ENCODE measurements at regions not wholly inside any gene's neighbourhood (a gene's known extent, or its start where the extent isn't known, plus 50 kb on each side); places are given as distances from the start of the nearest gene placed in this dataset.

DNA sequence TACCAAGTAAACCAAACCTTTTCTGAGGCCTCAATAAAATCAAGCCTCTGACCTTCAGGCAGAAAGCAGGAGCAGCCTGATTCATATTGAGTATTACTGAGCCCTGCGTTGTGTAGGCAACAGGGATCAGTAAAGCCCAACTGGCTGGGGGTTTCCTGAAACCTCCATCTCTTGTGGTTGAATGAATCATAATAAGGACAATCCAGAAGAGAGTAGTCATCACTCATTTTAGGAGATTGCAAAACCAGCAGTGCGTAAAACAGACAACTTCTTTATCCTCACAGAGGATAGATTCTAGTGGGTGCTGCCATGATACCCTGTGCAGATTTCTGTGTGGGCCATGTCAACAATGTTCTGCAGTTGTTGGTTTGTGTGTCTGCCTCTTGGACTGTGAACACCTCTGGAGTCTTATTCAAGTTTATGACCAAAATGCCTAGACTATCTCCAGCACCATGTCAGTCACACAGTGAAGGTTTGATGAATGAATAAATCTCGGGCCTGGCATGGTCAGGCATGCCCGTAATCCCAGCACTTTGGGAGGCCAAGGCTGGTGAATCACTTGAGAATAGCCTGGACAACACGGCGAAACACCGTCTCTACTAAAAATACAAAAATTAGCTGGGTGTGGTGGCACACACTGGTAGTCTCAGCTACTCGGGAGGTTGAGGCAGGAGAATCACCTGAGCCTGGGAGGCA lies 51.8 kb upstream of the RAB27B start (continued):
- TF ChIP-seq MAX (IDR thresholded peaks at IDR 0.05) (no peak), CTCF (IDR thresholded peaks at IDR 0.05; ENCODE audit: low read depth, low read length, missing input control) (no peak)

- H3K9ac ChIP-seq (ENCODE audit: low read depth in 1 of 2, low read length in 2 of 2), result no peak overlapping the region
- no peaks in the 10 kb centered on the region for H3K36me3 ChIP-seq (ENCODE audit: control insufficient read depth in 4 of 4, insufficient read depth in 3 of 4, low read depth in 1 of 4, low read length in 3 of 4)
- H3K9me3 ChIP-seq (ENCODE audit: control insufficient read depth in 4 of 4, low read length in 3 of 4), result no peaks in the 10 kb centered on the region
- H3K4me1 ChIP-seq (ENCODE audit: control insufficient read depth in 4 of 4, insufficient read depth in 4 of 4, low read length in 3 of 4), result peaks cover 0 to 7% (median 6%) of the 10 kb centered on the region in 4 donors
- no peaks in the 10 kb centered on the region for H3K27me3 ChIP-seq (ENCODE audit: control insufficient read depth in 4 of 4, insufficient read depth in 4 of 4, low read length in 3 of 4)
- DNase-seq (ENCODE audit: low spot score), result no peak
- no peak overlapping the region for H3K27ac ChIP-seq (ENCODE audit: low read depth in 1 of 2, low read length in 2 of 2)
- 43% methylated on average over 1 of the region's 1 CpG for WGBS
- TF ChIP-seq RAD21 (IDR thresholded peaks at IDR 0.05) (peak in 1 of 2 donors; percentile 7), MAX (IDR thresholded peaks at IDR 0.05) (no peak)
- H3K4me3 ChIP-seq (ENCODE audit: low read depth in 1 of 3, low read length in 3 of 3), result no peak overlapping the region
These were observed 51.0 kb upstream of the RAB27B start for GRCh38 chr18:54777118-54777791.

DNA sequence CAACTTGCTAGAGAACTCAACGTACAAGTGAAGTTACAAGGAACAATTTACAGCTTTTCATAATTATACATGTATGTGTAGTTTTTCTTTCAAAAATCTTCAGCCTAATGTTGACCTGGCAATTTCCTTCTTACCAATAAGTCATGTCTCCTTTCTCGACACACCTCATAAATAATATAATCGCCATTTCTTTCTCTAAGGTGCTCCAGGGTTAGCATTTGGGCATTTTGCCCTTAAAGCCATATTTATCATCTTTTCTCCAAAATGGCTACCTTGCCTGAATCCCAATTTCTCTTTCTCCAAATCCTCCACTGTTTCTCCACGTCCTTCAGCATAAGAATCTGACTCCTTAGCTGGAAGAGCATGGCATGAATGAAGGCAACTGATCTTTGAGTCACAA lies 50.3 kb upstream of the RAB27B start:
- no peak overlapping the region for H3K9ac ChIP-seq (ENCODE audit: low read depth in 1 of 2, low read length in 2 of 2)
- no peaks in the 10 kb centered on the region for H3K27me3 ChIP-seq (ENCODE audit: control insufficient read depth in 4 of 4, insufficient read depth in 4 of 4, low read length in 3 of 4)
- DNase-seq (ENCODE audit: low spot score), result no peak
- peaks cover 0 to 7% (median 6%) of the 10 kb centered on the region in 4 donors for H3K4me1 ChIP-seq (ENCODE audit: control insufficient read depth in 4 of 4, insufficient read depth in 4 of 4, low read length in 3 of 4)
- no peaks in the 10 kb centered on the region for H3K9me3 ChIP-seq (ENCODE audit: control insufficient read depth in 4 of 4, low read length in 3 of 4)
- H3K4me3 ChIP-seq (ENCODE audit: low read depth in 1 of 3, low read length in 3 of 3), result no peak overlapping the region
- no peak overlapping the region for H3K27ac ChIP-seq (ENCODE audit: low read depth in 1 of 2, low read length in 2 of 2)
- no peak for TF ChIP-seq RXRA (IDR thresholded peaks at IDR 0.05)
- no peak for TF ChIP-seq GABPA (IDR thresholded peaks at IDR 0.05 in 1 of 2, conservative IDR thresholded peaks at IDR 0.05 in 1 of 2)
- TF ChIP-seq RAD21 (IDR thresholded peaks at IDR 0.05), result no peak
- TF ChIP-seq, protein P1, sequence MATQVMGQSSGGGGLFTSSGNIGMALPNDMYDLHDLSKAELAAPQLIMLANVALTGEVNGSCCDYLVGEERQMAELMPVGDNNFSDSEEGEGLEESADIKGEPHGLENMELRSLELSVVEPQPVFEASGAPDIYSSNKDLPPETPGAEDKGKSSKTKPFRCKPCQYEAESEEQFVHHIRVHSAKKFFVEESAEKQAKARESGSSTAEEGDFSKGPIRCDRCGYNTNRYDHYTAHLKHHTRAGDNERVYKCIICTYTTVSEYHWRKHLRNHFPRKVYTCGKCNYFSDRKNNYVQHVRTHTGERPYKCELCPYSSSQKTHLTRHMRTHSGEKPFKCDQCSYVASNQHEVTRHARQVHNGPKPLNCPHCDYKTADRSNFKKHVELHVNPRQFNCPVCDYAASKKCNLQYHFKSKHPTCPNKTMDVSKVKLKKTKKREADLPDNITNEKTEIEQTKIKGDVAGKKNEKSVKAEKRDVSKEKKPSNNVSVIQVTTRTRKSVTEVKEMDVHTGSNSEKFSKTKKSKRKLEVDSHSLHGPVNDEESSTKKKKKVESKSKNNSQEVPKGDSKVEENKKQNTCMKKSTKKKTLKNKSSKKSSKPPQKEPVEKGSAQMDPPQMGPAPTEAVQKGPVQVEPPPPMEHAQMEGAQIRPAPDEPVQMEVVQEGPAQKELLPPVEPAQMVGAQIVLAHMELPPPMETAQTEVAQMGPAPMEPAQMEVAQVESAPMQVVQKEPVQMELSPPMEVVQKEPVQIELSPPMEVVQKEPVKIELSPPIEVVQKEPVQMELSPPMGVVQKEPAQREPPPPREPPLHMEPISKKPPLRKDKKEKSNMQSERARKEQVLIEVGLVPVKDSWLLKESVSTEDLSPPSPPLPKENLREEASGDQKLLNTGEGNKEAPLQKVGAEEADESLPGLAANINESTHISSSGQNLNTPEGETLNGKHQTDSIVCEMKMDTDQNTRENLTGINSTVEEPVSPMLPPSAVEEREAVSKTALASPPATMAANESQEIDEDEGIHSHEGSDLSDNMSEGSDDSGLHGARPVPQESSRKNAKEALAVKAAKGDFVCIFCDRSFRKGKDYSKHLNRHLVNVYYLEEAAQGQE (IDR thresholded peaks at IDR 0.05), result no peak
- TF ChIP-seq HNF4G (IDR thresholded peaks at IDR 0.05), result no peak
- TF ChIP-seq FOXA2 (IDR thresholded peaks at IDR 0.05), result no peak
- no peak for TF ChIP-seq TAF1 (conservative IDR thresholded peaks at IDR 0.05)
- TF ChIP-seq EGR1 (IDR thresholded peaks at IDR 0.05; ENCODE audit: low read depth in 2 of 2), result no peak
- TF ChIP-seq SP1 (IDR thresholded peaks at IDR 0.05), result no peak
- TF ChIP-seq ZBTB33 (IDR thresholded peaks at IDR 0.05), result no peak
- no peak for TF ChIP-seq YY1 (IDR thresholded peaks at IDR 0.05)
- TF ChIP-seq MAX (IDR thresholded peaks at IDR 0.05), result no peak
- no peak for TF ChIP-seq CTCF (IDR thresholded peaks at IDR 0.05; ENCODE audit: low read depth, low read length, missing input control)
- TF ChIP-seq FOXA1 (IDR thresholded peaks at IDR 0.05), result no peak
- no peak for TF ChIP-seq HNF4A (conservative IDR thresholded peaks at IDR 0.05)
- TF ChIP-seq NR2F2 (IDR thresholded peaks at IDR 0.05), result no peak
- TF ChIP-seq, protein P2, sequence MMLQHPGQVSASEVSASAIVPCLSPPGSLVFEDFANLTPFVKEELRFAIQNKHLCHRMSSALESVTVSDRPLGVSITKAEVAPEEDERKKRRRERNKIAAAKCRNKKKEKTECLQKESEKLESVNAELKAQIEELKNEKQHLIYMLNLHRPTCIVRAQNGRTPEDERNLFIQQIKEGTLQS (IDR thresholded peaks at IDR 0.05), result no peak
- TF ChIP-seq JUND (IDR thresholded peaks at IDR 0.05), result no peak
- no peaks in the 10 kb centered on the region for H3K36me3 ChIP-seq (ENCODE audit: control insufficient read depth in 4 of 4, insufficient read depth in 3 of 4, low read depth in 1 of 4, low read length in 3 of 4)
- 80% methylated on average over 4 of the region's 4 CpGs for WGBS

All from liver (tissue), 8 donors.